Uterus (tissue), 2 donors: ENCODE measurements at regions not wholly inside any gene's neighbourhood (a gene's known extent, or its start where the extent isn't known, plus 50 kb on each side); places are given as distances from the start of the nearest gene placed in this dataset.

Experiments used
- CTCF ChIP-seq, 4 experiments: fragments of 200-600 bp in 2 of 4; fragments of 450-650 bp in 2 of 4; sonication (generic) in 2 of 4; IDR thresholded peaks; one replicate each; pipeline ENCODE4 v1.5.1; 2016 to 2019; ENCODE audit warnings: antibody characterized with exemption in 4 of 4, mild to moderate bottlenecking in 2 of 4, moderate library complexity in 1 of 4
- POLR2A ChIP-seq, 2 donors: fragments of 450-650 bp; IDR thresholded peaks; one replicate each; pipeline ENCODE4 v1.6.1; 2016; ENCODE audit warnings: antibody characterized with exemption in 2 of 2, mild to moderate bottlenecking in 1 of 2, moderate library complexity in 1 of 2

DNA sequence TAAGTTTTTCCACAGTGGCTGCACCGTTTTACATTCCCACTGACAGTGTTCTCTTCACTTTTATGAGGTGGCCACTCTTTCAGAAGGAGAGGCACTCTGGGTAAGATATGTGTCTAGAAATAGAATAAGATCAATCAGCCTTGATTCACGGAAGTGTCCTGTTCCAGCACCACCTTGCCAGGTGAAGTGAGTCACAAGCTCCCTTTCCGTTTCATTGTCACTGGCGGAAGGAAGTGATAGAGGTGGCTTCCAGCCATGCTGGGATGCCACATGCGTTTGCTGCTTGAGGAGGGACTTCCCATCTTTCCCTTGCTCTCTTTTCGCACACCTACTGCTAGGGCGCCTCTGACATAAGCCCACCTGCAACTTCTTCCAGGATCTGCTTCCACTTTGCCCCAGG is 217.1 kb downstream of the PIK3R1 start:
- TF ChIP-seq CTCF (IDR thresholded peaks at IDR 0.05) (no peak), POLR2A (IDR thresholded peaks at IDR 0.05) (no peak)
